Calu3 (cell line): ENCODE measurements at regions not wholly inside any gene's neighbourhood (a gene's known extent, or its start where the extent isn't known, plus 50 kb on each side); places are given as distances from the start of the nearest gene placed in this dataset.

Source experiments
- BruUV-seq: library from RNA; stranded (reverse); fragments of 400-500 nt; replicated peaks from 2 replicates; lab custom pipeline; 2021; lab: Mats Ljungman, UMichigan
- CTCF ChIA-PET: fragments of 300-600 bp; sonication (Branson Sonifier 250); formaldehyde crosslinking; loops from one replicate; lab custom pipeline; 2022; ENCODE audit warnings: antibody characterized with exemption; lab: Charles Lee
- DNase-seq: peaks from one replicate; pipeline ENCODE4 v3.0.0; 2022
- H3K27ac Mint-ChIP-seq: one replicate; pipeline ENCODE4 v1.8.0; 2022; ENCODE audit warnings: mixed read lengths; ENCODE audit not compliant: unreplicated experiment
- H3K27me3 Mint-ChIP-seq: one replicate; pipeline ENCODE4 v1.8.0; 2022; ENCODE audit warnings: mixed read lengths; ENCODE audit not compliant: unreplicated experiment
- H3K36me3 Mint-ChIP-seq: one replicate; pipeline ENCODE4 v1.8.0; 2022; ENCODE audit warnings: mild to moderate bottlenecking, moderate library complexity, mixed read lengths; ENCODE audit not compliant: insufficient read depth, unreplicated experiment
- H3K4me1 Mint-ChIP-seq: one replicate; pipeline ENCODE4 v1.8.0; 2022; ENCODE audit warnings: mild to moderate bottlenecking, low read depth, mixed read lengths; ENCODE audit not compliant: unreplicated experiment
- H3K4me3 Mint-ChIP-seq: one replicate; pipeline ENCODE4 v1.8.0; 2022; ENCODE audit warnings: mild to moderate bottlenecking, low read depth, moderate library complexity, mixed read lengths; ENCODE audit not compliant: unreplicated experiment
- H3K9me3 Mint-ChIP-seq: one replicate; pipeline ENCODE4 v1.8.0; 2022; ENCODE audit warnings: low read depth, mixed read lengths; ENCODE audit not compliant: unreplicated experiment
- intact Hi-C: fragments of 100-400 bp; cut with micrococcal nuclease; formaldehyde crosslinking; loops from one replicate; pipeline ENCODE4 v1.10.0; 2022; ENCODE audit not compliant: unreplicated experiment
- TF ChIP-seq, protein P1 (sequence below): fragments of 200-600 bp; IDR thresholded peaks from one replicate; pipeline ENCODE4 v1.8.0; 2022; ENCODE audit warnings: antibody characterized with exemption; ENCODE audit not compliant: unreplicated experiment

DNA sequence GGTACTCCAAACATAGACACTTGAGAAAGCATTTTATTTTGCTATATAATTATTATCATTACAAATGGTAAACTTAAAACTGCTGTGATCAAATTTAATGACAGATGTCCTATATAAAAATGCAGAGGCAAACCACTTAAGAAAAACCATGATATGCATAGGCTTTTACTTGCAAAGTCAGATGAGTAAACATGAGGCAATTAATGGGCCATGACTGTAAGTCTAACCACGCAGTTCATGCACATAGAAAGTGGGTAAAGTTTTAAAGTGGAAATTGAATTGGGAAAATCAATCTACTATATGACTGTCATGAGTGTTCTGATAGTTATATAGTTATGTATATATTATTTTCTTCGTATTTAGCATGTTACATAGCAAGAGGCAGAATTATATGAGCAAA lies 219.2 kb downstream of the PTPRC start:
- BruUV-seq, result no TSS peak
- DNase-seq, result no peak
- TF ChIP-seq, protein P1, sequence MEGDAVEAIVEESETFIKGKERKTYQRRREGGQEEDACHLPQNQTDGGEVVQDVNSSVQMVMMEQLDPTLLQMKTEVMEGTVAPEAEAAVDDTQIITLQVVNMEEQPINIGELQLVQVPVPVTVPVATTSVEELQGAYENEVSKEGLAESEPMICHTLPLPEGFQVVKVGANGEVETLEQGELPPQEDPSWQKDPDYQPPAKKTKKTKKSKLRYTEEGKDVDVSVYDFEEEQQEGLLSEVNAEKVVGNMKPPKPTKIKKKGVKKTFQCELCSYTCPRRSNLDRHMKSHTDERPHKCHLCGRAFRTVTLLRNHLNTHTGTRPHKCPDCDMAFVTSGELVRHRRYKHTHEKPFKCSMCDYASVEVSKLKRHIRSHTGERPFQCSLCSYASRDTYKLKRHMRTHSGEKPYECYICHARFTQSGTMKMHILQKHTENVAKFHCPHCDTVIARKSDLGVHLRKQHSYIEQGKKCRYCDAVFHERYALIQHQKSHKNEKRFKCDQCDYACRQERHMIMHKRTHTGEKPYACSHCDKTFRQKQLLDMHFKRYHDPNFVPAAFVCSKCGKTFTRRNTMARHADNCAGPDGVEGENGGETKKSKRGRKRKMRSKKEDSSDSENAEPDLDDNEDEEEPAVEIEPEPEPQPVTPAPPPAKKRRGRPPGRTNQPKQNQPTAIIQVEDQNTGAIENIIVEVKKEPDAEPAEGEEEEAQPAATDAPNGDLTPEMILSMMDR, result no peak
- Mint-ChIP-seq H3K4me1 (no peaks in the 10 kb centered on the region), H3K27ac (no peak overlapping the region), H3K9me3 (no peaks in the 10 kb centered on the region), H3K4me3 (no peak overlapping the region), H3K27me3 (no peaks in the 10 kb centered on the region), H3K36me3 (peaks cover 30% of the 10 kb centered on the region)
- intact Hi-C loops, result no loop called here
- CTCF ChIA-PET, result no interaction called here

DNA sequence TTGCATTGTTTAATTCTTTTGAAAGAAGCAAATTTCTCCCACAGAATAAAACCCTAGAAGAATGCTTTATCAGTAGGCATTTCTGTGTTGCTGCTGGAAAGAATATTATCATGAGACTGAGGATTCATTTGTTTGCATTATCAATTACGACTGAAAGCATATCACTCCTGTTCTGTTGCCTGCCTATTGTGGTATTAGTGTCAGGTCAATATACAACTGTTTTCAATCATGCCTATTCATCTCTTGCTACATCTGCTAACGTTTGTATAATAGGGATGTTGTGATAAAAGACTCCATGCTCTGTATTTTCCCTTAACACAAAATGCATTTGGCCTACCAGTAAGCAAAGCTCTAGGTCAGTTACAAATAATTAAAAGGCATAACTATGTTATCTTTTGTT lies 221.5 kb downstream of the PTPRC start:
- TF ChIP-seq, protein P1, result no peak
- DNase-seq, result no peak
- Mint-ChIP-seq H3K4me1 (no peaks in the 10 kb centered on the region), H3K4me3 (no peak overlapping the region), H3K27ac (no peak overlapping the region), H3K9me3 (no peaks in the 10 kb centered on the region), H3K36me3 (peaks cover 17% of the 10 kb centered on the region), H3K27me3 (no peaks in the 10 kb centered on the region)
- CTCF ChIA-PET, result no interaction called here
- BruUV-seq, result no TSS peak
- intact Hi-C loops, result no loop called here

DNA sequence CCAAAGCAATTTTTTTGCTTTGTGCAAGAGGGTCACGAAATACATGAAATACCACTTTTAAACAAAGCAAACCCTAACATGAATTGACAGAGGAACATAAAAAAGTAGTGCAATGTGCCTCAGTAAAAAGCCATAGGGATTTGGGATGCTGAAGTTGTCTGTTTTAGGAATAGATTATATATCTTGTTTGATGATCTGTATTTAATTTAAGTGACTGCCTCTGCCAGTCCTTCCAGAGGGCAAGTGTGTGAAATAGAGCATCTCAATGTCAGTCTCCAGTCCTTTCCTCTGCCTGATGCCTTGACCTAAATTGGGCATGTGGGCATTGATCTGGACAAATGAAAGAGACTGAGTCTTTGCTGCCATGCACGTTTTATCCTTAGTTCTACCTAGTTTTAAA lies 222.8 kb downstream of the PTPRC start:
- Mint-ChIP-seq H3K27ac (no peak overlapping the region), H3K36me3 (peaks cover 14% of the 10 kb centered on the region), H3K27me3 (no peaks in the 10 kb centered on the region), H3K4me1 (no peaks in the 10 kb centered on the region), H3K4me3 (no peak overlapping the region), H3K9me3 (no peaks in the 10 kb centered on the region)
- no TSS peak for BruUV-seq
- TF ChIP-seq, protein P1, result no peak
- intact Hi-C loops, result no loop called here
- DNase-seq, result no peak
- CTCF ChIA-PET, result no interaction called here

DNA sequence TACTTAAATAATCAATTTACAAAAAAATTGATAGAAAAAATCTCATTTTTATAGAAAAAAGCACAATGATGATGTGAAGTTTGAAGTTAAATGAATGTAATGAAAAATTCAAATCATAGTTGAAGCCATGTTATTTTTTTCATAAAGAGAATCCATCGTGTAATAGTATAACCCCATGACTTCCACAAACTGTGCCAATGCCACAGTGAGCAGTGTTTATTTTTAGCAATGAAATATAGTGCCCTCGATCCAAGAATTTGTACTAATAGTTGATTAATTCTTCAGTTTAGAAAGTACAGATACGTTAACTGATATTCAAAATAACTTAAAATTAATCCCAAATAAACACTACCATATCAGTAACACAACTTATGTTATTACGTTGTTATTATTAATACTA lies 225.9 kb downstream of the PTPRC start:
- H3K4me1 Mint-ChIP-seq, result no peaks in the 10 kb centered on the region
- no peaks in the 10 kb centered on the region for H3K9me3 Mint-ChIP-seq
- TF ChIP-seq, protein P1, result no peak
- no peak overlapping the region for H3K27ac Mint-ChIP-seq
- no peaks in the 10 kb centered on the region for H3K27me3 Mint-ChIP-seq
- BruUV-seq, result no TSS peak
- CTCF ChIA-PET, result no interaction called here
- no peak overlapping the region for H3K4me3 Mint-ChIP-seq
- H3K36me3 Mint-ChIP-seq, result peaks cover 4% of the 10 kb centered on the region
- intact Hi-C loops, result no loop called here
- no peak for DNase-seq
